ENCODE measurements at regions not wholly inside any gene's neighbourhood (a gene's known extent, or its start where the extent isn't known, plus 50 kb on each side); places are given as distances from the start of the nearest gene placed in this dataset.

- no peak overlapping the region for H3K4me2 ChIP-seq (ENCODE audit: control insufficient read depth, insufficient read depth)
These were observed 62.2 kb upstream of the PRPS1 start for GRCh38 chrX:107565931-107566603.

GRCh38 chrX:107566604-107567262, 61.6 kb upstream of the PRPS1 start:
- RAD21 ChIA-PET (ENCODE audit: unreplicated experiment), result no interaction called here

More at GRCh38 chrX:107565931-107566603, 62.2 kb upstream of the PRPS1 start:
- POLR2A ChIA-PET, result no interaction called here
- ATAC-seq (peak; percentile 73), FAIRE-seq (no peak), DNase-seq (ENCODE audit: low read depth, low spot score) (no peak)
- Histone ChIP-seq H3K27ac (ENCODE audit: control insufficient read depth, insufficient read depth) (no peak overlapping the region), H2AFZ (ENCODE audit: control insufficient read depth, low read depth, low read length) (no peak overlapping the region), H3K79me2 (ENCODE audit: control insufficient read depth, insufficient read depth, low read length) (no peaks in the 10 kb centered on the region), H3K4me3 (no peak overlapping the region), H3K9me3 (replicated peaks; ENCODE audit: control insufficient read depth, insufficient read depth, low read length) (no peaks in the 10 kb centered on the region), H3K36me3 (ENCODE audit: control insufficient read depth in 2 of 2, insufficient read depth in 2 of 2, low read length in 1 of 2) (no peaks in the 10 kb centered on the region), H3K27me3 (replicated peaks in 1 of 2; ENCODE audit: control insufficient read depth in 2 of 2, insufficient read depth in 2 of 2, low read length in 1 of 2) (no peaks in the 10 kb centered on the region), H4K20me1 (ENCODE audit: control insufficient read depth, insufficient read depth) (no peaks in the 10 kb centered on the region), H3K9ac (ENCODE audit: control insufficient read depth, insufficient read depth, low read length) (no peak overlapping the region), H3K4me1 (ENCODE audit: control insufficient read depth, insufficient read depth, low read length) (no peaks in the 10 kb centered on the region)
- no TSS peak for BruUV-seq (replicated peaks)
- 45% methylated on average over 7 of the region's 7 CpGs for WGBS (ENCODE audit: insufficient coverage, insufficient replicate concordance, low lambda C conversion rate, missing lambda C conversion rate)
- CTCF ChIA-PET, result interaction anchor here (0.7 kb wide), 1 partner anchor 99 kb away, joined by 3 read pairs; no protein-coding TSS in a partner anchor
- SMC1A ChIA-PET (ENCODE audit: uncharacterized antibody, unreplicated experiment), result no interaction called here
- RAD21 ChIA-PET (ENCODE audit: unreplicated experiment), result no interaction called here
- in situ Hi-C loops (cut with MboI) (no loop called here), intact Hi-C loops (cut with micrococcal nuclease; ENCODE audit: unreplicated experiment) (no loop called here)
- TF ChIP-seq ZZZ3 (IDR thresholded peaks at IDR 0.05; ENCODE audit: control insufficient read depth, insufficient read length, low read depth), result no peak
- no peak for TF ChIP-seq NFYA (IDR thresholded peaks at IDR 0.05; ENCODE audit: borderline replicate concordance, low read depth, low read length)
- TF ChIP-seq NFYB (IDR thresholded peaks at IDR 0.05; ENCODE audit: insufficient read depth, low read depth, low read length), result peak; percentile 74
- peak; percentile 93 for TF ChIP-seq RFX5 (IDR thresholded peaks at IDR 0.05; ENCODE audit: low read depth, low read length)
- TF ChIP-seq JUNB (IDR thresholded peaks at IDR 0.05), result no peak
- no peak for TF ChIP-seq SIX5 (IDR thresholded peaks at IDR 0.05; ENCODE audit: low read depth, low read length, severe bottlenecking)

More at GRCh38 chrX:107566604-107567262, 61.6 kb upstream of the PRPS1 start:
- BruUV-seq (replicated peaks), result no TSS peak
- ATAC-seq, result no peak
- no peaks in the 10 kb centered on the region for H3K9me3 ChIP-seq (replicated peaks; ENCODE audit: control insufficient read depth, insufficient read depth, low read length)
- no peak for TF ChIP-seq JUNB (IDR thresholded peaks at IDR 0.05)
- H3K36me3 ChIP-seq (ENCODE audit: control insufficient read depth in 2 of 2, insufficient read depth in 2 of 2, low read length in 1 of 2), result no peaks in the 10 kb centered on the region
- no peaks in the 10 kb centered on the region for H3K4me1 ChIP-seq (ENCODE audit: control insufficient read depth, insufficient read depth, low read length)
- 19% methylated on average over 2 of the region's 2 CpGs for WGBS (ENCODE audit: insufficient coverage, insufficient replicate concordance, low lambda C conversion rate, missing lambda C conversion rate)
- H3K4me2 ChIP-seq (ENCODE audit: control insufficient read depth, insufficient read depth), result no peak overlapping the region
- FAIRE-seq, result no peak
- no peaks in the 10 kb centered on the region for H3K27me3 ChIP-seq (replicated peaks in 1 of 2; ENCODE audit: control insufficient read depth in 2 of 2, insufficient read depth in 2 of 2, low read length in 1 of 2)
- ChIA-PET CTCF (no interaction called here), POLR2A (no interaction called here), SMC1A (ENCODE audit: uncharacterized antibody, unreplicated experiment) (no interaction called here)
- H3K9ac ChIP-seq (ENCODE audit: control insufficient read depth, insufficient read depth, low read length), result no peak overlapping the region
- intact Hi-C loops (cut with micrococcal nuclease; ENCODE audit: unreplicated experiment), result no loop called here
- no peak overlapping the region for H2AFZ ChIP-seq (ENCODE audit: control insufficient read depth, low read depth, low read length)
- no peak for DNase-seq (ENCODE audit: low read depth, low spot score)
- no peaks in the 10 kb centered on the region for H3K79me2 ChIP-seq (ENCODE audit: control insufficient read depth, insufficient read depth, low read length)
- in situ Hi-C loops (cut with MboI), result no loop called here
- H3K4me3 ChIP-seq, result no peak overlapping the region
- H4K20me1 ChIP-seq (ENCODE audit: control insufficient read depth, insufficient read depth), result no peaks in the 10 kb centered on the region
- H3K27ac ChIP-seq (ENCODE audit: control insufficient read depth, insufficient read depth), result no peak overlapping the region
